GM21529 (cell line): ENCODE measurements at regions not wholly inside any gene's neighbourhood (a gene's known extent, or its start where the extent isn't known, plus 50 kb on each side); places are given as distances from the start of the nearest gene placed in this dataset.
"Not testable (repeated sequence)": the region's sequence is repeated elsewhere in the genome, so short reads cannot be mapped to it uniquely, and the experiment has no call there.

Source experiments
- ATAC-seq: cut with Tn5 transposase; IDR thresholded peaks from one replicate; pipeline ENCODE4 v1.9.1; 2021; ENCODE audit not compliant: unreplicated experiment

- no peak for ATAC-seq
Observed at GRCh38 chr12:25384038-25384892, 133.5 kb upstream of the KRAS start.

DNA sequence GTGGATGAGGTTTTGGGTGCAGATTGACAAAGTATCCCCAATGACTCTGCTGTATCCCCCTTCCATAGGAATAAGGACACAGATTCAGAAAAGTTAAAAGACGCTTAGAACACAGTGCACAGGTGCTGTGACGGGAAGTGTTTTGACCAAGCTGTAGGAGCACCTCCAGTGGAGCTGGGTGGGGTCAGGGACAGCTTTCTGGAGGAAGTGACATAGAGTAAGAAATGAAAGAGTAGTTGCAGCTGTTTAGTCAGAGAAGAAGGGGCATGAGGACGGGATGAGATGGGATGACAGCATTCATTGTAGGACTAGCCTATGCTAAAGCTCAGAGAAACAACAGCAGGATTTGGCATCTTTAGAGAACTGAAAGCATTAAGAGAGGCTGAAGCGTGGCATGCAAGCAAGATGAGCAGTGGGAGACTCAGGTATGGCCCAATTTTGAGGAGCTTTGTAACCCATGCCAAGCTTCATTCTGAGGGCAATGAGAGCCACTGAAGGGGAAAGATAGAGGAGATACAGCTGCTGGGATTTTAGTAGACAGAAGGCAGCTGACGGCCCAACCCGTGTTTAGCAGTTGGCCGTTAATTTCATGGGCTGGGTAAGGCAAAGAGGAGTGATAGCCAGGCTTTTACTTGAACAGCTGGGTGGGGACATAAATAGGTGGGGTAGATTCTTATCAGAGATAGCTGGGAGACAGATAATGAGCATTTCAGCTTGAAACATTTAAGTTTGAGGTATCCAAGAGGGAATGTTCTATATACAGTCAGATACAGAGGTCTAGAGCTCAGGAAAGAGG lies 131.8 kb upstream of the KRAS start:
- no peak for ATAC-seq

DNA sequence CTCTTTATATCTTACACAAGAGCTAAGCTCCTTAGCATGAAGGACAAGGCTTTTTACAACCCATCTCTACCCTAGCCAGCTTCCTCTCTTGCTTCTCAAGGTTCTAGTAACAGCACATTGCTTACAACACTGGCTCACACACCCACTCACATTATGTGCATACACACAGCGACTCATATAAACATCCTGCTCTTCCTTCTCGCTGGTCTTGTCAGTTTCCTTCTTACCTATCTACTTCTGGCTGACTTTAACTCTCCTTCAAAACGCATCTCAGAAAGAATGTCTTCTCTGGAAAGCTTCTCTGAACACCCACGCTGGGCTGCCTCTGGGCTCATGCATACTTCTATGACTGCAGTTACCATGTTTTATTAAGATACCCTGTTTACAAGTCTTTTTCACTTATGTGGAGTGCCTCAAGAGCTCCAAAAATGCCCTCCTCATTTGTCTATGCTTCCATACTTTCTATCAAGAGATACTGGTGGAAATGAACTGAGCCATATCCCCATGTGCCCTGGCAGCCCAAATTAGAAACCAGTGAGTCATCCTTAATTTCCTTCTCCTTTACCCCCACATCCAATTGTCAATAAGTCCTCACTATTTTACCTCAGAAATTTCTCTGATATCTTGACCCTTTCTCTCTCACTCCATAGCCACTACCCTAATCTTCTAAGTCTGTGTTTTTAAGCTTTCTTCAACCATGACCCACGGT lies 126.9 kb upstream of the KRAS start:
- peak; percentile 71 for ATAC-seq

DNA sequence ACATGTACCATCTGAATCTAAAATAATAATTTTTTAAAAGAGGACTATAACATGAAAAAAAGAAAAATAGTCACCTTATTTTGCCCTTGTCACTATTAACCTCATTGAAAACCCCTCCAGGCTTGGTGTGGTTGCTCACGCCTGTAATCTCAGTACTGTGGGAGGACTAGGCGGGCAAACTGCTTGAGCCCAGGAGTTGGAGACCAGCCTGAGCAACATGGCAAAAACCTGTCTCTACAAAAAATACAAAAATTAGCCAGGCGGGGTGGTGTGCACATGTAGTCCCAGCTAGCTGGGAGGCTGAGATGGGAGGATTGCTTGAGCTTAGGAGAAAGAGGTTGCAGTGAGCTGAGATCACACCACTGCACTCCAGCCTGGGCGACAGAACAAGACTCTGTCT lies 126.3 kb upstream of the KRAS start:
- no peak for ATAC-seq

DNA sequence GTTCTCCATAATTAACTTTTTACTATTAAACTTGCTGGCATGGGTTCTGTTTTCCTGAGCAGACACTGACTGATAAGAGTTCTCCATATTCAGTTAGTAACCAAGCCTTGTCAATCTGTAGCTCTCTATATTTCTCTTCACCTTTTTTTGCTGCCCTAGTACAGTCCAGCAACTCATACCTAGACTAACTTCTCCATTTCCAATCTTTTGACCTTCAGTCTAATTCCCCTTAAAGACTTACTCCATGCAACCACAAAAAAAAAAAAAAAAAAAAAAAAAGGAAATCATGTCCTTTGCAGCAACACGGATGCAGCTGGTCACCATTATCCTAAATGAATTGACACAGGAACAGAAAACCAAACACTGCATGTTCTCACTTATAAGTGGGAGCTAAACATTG lies 125.7 kb upstream of the KRAS start:
- no peak for ATAC-seq

- no peak for ATAC-seq
Observed at GRCh38 chr12:25372969-25373817, 122.5 kb upstream of the KRAS start.

- no peak for ATAC-seq
Observed at GRCh38 chr12:25372002-25372401, 121.3 kb upstream of the KRAS start.

DNA sequence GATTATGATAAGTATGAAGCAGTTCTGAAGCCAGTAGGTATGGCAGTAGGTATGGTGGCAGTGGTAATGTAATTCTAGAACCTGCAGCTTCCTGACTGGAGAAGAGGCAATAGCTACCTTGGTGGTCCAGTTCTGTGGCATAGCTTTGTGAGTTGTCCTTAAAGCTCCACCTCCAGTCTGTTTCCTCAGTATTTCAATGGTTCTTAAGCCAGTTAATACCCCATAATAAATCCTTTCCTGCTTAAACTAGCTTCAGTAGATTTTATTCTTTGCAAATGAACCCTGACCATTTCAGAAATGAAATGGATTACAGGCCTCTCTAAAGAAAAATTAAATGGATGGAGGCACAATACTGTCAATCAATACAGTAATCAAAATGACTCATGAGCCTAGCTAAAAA lies 117.8 kb upstream of the KRAS start:
- no peak for ATAC-seq

- no peak for ATAC-seq
Observed at GRCh38 chr12:25366122-25366521, 115.4 kb upstream of the KRAS start.

DNA sequence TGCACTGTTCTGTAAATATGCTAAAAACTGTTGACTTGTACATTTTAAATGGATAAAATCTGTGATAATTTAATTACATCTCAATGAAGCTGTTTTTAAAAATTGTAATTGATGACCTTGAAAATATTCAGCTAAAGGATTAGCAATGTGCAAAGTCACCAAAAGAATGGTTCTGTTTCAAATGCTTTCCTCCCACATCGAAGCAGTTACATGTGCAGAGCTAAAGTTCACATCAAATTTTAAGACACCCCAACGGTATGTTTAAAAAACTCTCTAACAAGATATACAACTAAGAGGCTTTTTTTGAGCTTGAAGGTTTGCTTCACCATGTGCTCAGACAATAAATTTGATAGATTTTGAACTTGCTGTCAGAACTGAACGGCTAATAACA lies 114.6 kb upstream of the KRAS start:
- ATAC-seq = peak; percentile 16

DNA sequence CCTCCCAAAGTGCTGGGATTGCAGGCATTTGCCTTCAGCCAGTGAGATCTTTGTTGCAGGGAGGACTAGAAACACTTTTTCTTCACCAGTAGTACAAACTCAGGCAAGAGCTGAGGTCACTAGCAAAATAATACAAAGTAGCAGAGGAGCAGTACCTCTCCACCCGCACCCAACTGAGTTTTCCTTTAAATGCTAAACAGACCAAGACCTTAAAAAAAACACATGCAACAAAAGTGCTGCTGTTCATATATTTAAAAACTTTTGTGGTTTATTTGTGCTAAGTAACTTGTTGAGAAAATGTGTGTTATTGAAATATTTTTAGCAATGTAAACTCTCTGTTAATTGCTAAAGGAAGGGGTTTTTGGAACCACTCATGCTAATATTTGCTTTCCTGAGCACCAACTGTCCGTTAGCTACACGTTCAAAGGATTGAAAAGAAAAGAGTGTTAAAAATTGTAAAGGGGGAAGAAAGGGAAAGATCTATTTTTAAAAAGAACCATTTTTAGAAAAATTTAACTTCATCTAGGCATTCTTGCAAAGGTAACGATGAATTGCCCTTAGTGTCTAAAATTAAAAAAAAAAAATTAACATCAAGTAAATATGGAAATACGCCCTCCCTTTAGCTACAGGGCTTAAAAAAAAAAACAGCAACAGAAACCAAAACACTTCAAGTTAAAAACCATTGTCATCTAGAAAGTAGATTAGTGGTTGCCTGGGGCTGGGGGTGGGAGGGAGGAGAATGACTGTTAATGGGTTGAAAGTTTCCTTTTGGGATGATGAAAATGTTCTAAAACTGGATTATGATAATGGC lies 114.0 kb upstream of the KRAS start:
- peak; percentile 89 for ATAC-seq

GRCh38 chr12:25362646-25363045 lies 111.9 kb upstream of the KRAS start:
- no peak for ATAC-seq

GRCh38 chr12:25361511-25361910 lies 110.8 kb upstream of the KRAS start:
- no peak for ATAC-seq

DNA sequence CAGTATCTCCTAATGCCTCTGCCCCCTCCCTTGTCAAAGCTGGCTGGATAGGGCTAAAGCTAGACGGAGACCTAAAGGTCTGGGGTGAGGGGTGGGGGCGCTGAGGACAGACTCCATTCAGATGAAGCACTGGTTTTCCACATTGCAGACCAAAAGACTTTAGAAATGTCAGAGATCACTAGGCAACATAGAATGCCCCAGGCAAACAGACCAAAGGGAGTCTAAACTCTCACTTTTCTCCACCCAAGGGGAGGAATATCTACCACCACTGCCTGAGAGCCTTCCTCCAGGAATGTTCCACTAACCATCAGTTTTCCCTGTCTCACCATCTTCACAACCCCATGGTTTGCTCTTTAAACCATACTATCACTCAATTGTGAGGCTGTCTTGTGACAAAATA lies 106.9 kb upstream of the KRAS start:
- ATAC-seq = no peak

GRCh38 chr12:25352942-25353341 lies 102.2 kb upstream of the KRAS start:
- ATAC-seq = not testable (repeated sequence)

DNA sequence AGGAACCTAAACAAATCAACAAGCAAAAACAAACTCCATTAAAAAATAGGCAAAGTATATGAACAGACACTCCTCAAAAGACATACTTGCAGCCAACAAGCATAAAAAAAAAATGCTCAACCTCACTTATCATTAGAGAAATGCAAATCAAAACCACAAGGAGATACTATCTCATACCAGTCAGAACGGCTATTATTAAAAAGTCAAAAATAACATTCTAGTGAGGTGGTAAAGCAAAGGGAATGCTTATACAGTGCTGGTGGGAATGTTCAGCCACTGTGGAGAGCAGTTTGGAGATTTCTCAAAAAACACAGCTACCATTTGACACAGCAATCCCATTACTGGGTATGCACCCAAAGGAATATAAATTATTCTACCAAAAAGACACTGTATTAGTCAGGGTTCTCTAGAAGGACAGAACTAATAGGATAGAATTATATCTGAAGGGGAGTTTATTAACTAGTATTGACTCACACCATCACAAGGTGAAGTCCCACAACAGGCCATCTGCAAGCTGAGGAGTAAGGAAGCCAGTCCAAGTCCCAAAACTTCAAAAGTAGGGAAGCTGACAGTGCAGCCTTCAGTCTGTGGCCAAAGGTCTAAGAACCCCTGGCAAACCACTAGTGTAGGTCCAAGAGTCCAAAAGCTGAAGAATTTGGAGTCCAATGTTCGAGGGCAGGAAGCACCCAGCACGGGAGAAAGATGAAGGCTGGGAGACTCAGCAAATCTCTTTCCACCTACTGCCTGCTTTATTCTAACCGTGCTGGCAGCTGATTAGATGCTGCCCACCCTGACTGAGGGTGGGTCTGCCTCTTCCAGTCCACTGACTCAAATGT lies 101.6 kb upstream of the KRAS start:
- ATAC-seq = no peak

- no peak for ATAC-seq
Observed at GRCh38 chr12:25348593-25348895, 97.8 kb upstream of the KRAS start.

DNA sequence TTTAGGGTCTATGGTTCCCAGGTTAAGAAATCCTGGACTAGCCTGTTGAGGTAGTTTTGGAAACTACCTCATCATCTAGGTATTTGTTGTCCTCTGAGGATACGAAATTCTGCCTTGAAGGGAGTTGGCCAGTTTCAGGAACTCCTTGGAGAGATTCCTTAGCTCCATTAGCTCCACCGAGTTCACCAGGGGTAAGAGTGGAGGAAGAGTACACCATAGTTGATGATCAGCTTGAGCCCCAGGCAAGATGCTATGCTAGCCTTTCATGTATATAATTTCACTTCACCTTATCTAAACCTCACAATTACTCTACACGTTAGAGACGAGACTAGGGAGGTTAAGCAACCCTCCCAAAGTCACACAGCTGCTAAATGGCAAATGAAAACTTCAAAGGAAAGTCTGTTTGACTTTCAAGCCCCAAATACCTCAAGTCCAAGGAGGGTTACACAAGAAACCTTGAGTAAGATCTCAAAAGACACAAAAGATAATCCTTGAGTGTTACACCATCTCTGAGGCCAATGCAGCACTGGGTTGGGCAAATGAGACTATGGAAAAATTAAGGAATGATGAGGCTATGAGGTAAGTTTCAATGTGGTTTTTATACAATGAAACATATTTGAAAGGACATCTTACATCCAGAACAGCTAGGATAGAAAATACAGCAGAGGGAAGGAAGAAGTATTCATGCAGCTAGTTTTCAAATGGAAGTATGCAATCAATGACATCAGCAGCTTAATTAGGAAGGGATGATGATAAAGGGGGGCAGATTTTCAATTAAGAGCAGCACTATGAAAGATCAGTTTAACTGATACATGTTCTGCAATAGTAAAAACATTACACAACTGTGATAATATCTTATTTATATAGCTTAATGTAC lies 97.2 kb upstream of the KRAS start:
- no peak for ATAC-seq
